Neural cell (in vitro differentiated cells): ENCODE measurements at regions not wholly inside any gene's neighbourhood (a gene's known extent, or its start where the extent isn't known, plus 50 kb on each side); places are given as distances from the start of the nearest gene placed in this dataset.

Experiments used
- EP300 ChIP-seq: fragments of 450-650 bp; conservative IDR thresholded peaks from 2 replicates; pipeline ENCODE4 v1.6.1; 2014; ENCODE audit warnings: antibody characterized with exemption, mild to moderate bottlenecking, moderate library complexity; ENCODE audit not compliant: poor library complexity, severe bottlenecking
- EZH2 ChIP-seq: fragments of 200-600, 300-800 bp; shearing (Covaris generic), sonication (generic); IDR thresholded peaks from 2 replicates; pipeline ENCODE4 v1.6.1; 2014; ENCODE audit warnings: antibody characterized with exemption, low read length, borderline replicate concordance, mild to moderate bottlenecking; ENCODE audit not compliant: insufficient read depth, poor library complexity, severe bottlenecking
- MXI1 ChIP-seq: fragments of 450-650 bp; conservative IDR thresholded peaks from 2 replicates; pipeline ENCODE4 v1.6.1; 2014; ENCODE audit warnings: antibody characterized with exemption, mild to moderate bottlenecking; ENCODE audit not compliant: poor library complexity, severe bottlenecking
- POLR2AphosphoS5 ChIP-seq: IDR thresholded peaks from 2 replicates; pipeline ENCODE4 v1.6.1; 2012
- RAD21 ChIP-seq: fragments of 450-650 bp; conservative IDR thresholded peaks from 2 replicates; pipeline ENCODE4 v1.6.1; 2014; ENCODE audit warnings: antibody characterized with exemption, mild to moderate bottlenecking, moderate library complexity
- SMC3 ChIP-seq: fragments of 450-650 bp; conservative IDR thresholded peaks from 2 replicates; pipeline ENCODE4 v1.6.1; 2014; ENCODE audit warnings: antibody characterized with exemption, mild to moderate bottlenecking, moderate library complexity; ENCODE audit not compliant: poor library complexity
- TAF1 ChIP-seq: IDR thresholded peaks from 2 replicates; pipeline ENCODE4 v1.6.1; 2012; ENCODE audit warnings: low read depth
- TF ChIP-seq, protein P1 (sequence below): fragments of 450-650 bp; IDR thresholded peaks from 2 replicates; pipeline ENCODE4 v1.5.1; 2014; ENCODE audit warnings: antibody characterized with exemption, mild to moderate bottlenecking, moderate library complexity; ENCODE audit not compliant: poor library complexity, severe bottlenecking

DNA sequence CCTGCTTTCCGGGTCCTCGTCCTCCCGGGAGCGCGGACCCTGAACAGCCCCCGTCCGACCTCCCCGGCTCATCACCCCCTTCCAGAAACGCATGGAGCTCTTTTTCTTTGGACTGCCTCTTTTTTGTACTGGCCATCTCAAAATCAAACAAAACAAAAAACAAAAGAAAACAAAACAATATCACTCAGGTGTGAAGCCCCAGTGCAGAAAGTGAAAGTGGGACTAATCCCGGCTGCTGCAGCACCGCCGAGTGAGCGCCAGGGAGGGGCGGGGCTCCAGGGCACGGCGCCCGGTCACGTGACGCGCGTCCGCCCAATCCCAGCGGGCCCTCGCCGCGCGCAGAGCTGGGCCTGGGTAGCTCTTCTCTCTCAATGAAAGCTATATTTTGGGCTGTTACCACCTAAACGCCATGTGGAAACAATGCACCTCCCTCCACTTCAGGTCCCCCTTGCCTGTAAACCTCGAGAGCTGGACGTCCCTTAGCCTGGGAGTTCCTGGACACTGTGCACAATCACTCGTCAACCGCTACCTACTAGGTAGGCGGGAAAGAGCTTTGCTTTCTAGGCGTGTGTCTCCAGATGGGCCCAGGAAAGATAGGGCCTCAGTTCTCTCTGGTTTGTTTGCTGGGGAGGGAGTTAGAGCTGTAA lies 93.7 kb upstream of the PRDM1 start:
- TF ChIP-seq, protein P1, sequence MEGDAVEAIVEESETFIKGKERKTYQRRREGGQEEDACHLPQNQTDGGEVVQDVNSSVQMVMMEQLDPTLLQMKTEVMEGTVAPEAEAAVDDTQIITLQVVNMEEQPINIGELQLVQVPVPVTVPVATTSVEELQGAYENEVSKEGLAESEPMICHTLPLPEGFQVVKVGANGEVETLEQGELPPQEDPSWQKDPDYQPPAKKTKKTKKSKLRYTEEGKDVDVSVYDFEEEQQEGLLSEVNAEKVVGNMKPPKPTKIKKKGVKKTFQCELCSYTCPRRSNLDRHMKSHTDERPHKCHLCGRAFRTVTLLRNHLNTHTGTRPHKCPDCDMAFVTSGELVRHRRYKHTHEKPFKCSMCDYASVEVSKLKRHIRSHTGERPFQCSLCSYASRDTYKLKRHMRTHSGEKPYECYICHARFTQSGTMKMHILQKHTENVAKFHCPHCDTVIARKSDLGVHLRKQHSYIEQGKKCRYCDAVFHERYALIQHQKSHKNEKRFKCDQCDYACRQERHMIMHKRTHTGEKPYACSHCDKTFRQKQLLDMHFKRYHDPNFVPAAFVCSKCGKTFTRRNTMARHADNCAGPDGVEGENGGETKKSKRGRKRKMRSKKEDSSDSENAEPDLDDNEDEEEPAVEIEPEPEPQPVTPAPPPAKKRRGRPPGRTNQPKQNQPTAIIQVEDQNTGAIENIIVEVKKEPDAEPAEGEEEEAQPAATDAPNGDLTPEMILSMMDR, result no peak
- TF ChIP-seq EP300, result no peak
- peak; percentile 14 for TF ChIP-seq RAD21
- TF ChIP-seq EZH2, result no peak
- TF ChIP-seq POLR2AphosphoS5, result peak; percentile 29
- no peak for TF ChIP-seq SMC3
- TF ChIP-seq TAF1, result no peak
- TF ChIP-seq MXI1, result no peak
